ENCODE measurements at regions not wholly inside any gene's neighbourhood (a gene's known extent, or its start where the extent isn't known, plus 50 kb on each side); places are given as distances from the start of the nearest gene placed in this dataset.

DNA sequence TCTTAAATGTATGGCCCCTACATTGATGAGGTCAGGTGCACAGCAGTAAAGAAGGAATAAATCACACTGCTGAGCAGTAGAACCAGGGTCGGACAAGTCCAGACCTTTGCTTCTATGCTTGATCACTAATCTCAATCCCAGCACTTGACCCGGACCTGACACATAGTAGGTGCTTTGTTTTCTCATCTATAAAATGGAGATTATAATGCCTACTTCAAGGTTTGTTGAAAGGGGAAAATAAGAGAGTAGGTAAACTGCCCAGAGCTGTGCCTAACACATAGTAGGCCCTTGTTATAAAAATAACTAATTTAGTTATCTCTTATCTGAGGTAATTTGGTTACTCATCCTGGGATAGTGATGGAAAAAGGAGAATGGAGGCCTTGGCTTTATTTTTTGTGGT, 125.0 kb downstream of the RXFP2 start:
- TF ChIP-seq, protein P1, sequence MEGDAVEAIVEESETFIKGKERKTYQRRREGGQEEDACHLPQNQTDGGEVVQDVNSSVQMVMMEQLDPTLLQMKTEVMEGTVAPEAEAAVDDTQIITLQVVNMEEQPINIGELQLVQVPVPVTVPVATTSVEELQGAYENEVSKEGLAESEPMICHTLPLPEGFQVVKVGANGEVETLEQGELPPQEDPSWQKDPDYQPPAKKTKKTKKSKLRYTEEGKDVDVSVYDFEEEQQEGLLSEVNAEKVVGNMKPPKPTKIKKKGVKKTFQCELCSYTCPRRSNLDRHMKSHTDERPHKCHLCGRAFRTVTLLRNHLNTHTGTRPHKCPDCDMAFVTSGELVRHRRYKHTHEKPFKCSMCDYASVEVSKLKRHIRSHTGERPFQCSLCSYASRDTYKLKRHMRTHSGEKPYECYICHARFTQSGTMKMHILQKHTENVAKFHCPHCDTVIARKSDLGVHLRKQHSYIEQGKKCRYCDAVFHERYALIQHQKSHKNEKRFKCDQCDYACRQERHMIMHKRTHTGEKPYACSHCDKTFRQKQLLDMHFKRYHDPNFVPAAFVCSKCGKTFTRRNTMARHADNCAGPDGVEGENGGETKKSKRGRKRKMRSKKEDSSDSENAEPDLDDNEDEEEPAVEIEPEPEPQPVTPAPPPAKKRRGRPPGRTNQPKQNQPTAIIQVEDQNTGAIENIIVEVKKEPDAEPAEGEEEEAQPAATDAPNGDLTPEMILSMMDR (conservative IDR thresholded peaks at IDR 0.05; ENCODE audit: low read length) = no peak
- no peak for TF ChIP-seq EZH2phosphoT487 (IDR thresholded peaks at IDR 0.05; ENCODE audit: borderline replicate concordance)
